Suprapubic skin (tissue), 4 donors: ENCODE measurements at regions not wholly inside any gene's neighbourhood (a gene's known extent, or its start where the extent isn't known, plus 50 kb on each side); places are given as distances from the start of the nearest gene placed in this dataset.

ENCODE experiments used
- DNase-seq, 2 donors: peaks; one replicate each; pipeline ENCODE4 v3.0.0-alpha.2; 2019; ENCODE audit warnings: low spot score in 2 of 2
- H3K27ac ChIP-seq: fragments of 200-600 bp; sonication (generic); one replicate; pipeline ENCODE4 v1.5.1; 2019
- H3K27me3 ChIP-seq: fragments of 200-600 bp; sonication (generic); one replicate; pipeline ENCODE4 v1.5.1; 2019
- H3K36me3 ChIP-seq: fragments of 200-600 bp; sonication (generic); one replicate; pipeline ENCODE4 v1.5.1; 2019
- H3K4me1 ChIP-seq: fragments of 200-600 bp; sonication (generic); one replicate; pipeline ENCODE4 v1.5.1; 2019
- H3K4me3 ChIP-seq: fragments of 200-600 bp; sonication (generic); one replicate; pipeline ENCODE4 v1.5.1; 2019; ENCODE audit warnings: mild to moderate bottlenecking
- H3K9me3 ChIP-seq: fragments of 200-600 bp; sonication (generic); one replicate; pipeline ENCODE4 v1.5.1; 2019
- EP300 ChIP-seq: sonication (generic); formaldehyde crosslinking; IDR thresholded peaks from one replicate; pipeline ENCODE4 v1.6.1; 2017; ENCODE audit warnings: antibody characterized with exemption
- POLR2A ChIP-seq, 2 donors: fragments of 450-650 bp; IDR thresholded peaks; one replicate each; pipeline ENCODE4 v1.6.1; 2017; ENCODE audit warnings: antibody characterized with exemption in 2 of 2, mild to moderate bottlenecking in 2 of 2, moderate library complexity in 2 of 2
- POLR2AphosphoS5 ChIP-seq, 3 donors: sonication (generic); formaldehyde crosslinking; IDR thresholded peaks; one replicate each; pipeline ENCODE4 v1.6.1; 2017; ENCODE audit warnings: antibody characterized with exemption in 3 of 3
- WGBS: methylation state at CpG from one replicate; pipeline ENCODE4 v1.1.5; 2018; 5-methylcytosine and 5-hydroxymethylcytosine counted together
- TF ChIP-seq, protein P1 (sequence below), 2 donors: fragments of 200-600 bp in 1 of 2; fragments of 450-650 bp in 1 of 2; sonication (generic) in 1 of 2; IDR thresholded peaks; one replicate each; pipeline ENCODE4 v1.5.1; 2016 to 2019; ENCODE audit warnings: antibody characterized with exemption in 2 of 2, mild to moderate bottlenecking in 1 of 2, moderate library complexity in 1 of 2

DNA sequence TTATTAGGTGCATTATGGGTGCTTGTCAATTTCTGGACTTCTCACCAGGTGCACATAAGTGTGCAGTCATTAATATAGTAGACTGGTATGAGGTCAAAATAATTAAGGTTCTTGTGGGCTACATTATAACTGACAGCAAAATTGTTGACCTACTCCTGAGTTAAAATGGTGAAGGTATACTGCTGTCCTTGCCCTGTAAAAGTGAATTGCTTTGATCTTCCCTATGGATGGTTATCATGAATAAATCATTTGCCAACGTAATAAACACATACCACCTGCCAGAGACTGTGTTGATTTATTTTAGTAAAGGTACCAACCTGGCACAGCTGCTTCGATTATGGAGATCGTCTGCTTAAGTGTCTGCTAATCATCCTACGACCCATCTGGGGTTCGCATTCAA lies 201.6 kb upstream of the KCNK2 start:
- WGBS, result 83% methylated on average over 5 of the region's 5 CpGs
- Histone ChIP-seq H3K9me3 (no peaks in the 10 kb centered on the region), H3K4me3 (no peak overlapping the region), H3K36me3 (no peaks in the 10 kb centered on the region), H3K27ac (no peak overlapping the region), H3K27me3 (no peaks in the 10 kb centered on the region), H3K4me1 (no peaks in the 10 kb centered on the region)
- TF ChIP-seq POLR2A (IDR thresholded peaks at IDR 0.05) (no peak), POLR2AphosphoS5 (IDR thresholded peaks at IDR 0.05) (no peak), EP300 (no peak)
- no peak for DNase-seq

DNA sequence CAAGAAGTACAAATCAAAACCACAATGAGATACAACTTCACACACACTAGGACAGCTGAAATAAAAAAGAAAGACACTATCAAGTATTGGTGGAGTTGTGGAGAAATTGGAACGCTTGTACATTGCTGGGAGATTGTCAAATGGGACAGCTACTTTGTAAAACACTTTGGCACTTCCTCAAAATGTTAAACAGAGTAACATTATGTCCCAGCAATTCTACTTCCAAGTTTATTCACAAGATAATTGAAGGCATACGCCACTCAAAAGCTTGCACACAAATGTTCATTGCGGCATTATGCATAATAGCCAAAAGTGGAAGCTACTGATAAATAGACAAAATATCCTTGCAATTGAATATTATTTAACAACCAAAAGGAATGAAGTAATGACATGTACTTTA lies 199.9 kb upstream of the KCNK2 start:
- WGBS, result 66% methylated on average over 3 of the region's 3 CpGs
- TF ChIP-seq POLR2AphosphoS5 (IDR thresholded peaks at IDR 0.05), result no peak
- TF ChIP-seq, protein P1, sequence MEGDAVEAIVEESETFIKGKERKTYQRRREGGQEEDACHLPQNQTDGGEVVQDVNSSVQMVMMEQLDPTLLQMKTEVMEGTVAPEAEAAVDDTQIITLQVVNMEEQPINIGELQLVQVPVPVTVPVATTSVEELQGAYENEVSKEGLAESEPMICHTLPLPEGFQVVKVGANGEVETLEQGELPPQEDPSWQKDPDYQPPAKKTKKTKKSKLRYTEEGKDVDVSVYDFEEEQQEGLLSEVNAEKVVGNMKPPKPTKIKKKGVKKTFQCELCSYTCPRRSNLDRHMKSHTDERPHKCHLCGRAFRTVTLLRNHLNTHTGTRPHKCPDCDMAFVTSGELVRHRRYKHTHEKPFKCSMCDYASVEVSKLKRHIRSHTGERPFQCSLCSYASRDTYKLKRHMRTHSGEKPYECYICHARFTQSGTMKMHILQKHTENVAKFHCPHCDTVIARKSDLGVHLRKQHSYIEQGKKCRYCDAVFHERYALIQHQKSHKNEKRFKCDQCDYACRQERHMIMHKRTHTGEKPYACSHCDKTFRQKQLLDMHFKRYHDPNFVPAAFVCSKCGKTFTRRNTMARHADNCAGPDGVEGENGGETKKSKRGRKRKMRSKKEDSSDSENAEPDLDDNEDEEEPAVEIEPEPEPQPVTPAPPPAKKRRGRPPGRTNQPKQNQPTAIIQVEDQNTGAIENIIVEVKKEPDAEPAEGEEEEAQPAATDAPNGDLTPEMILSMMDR (IDR thresholded peaks at IDR 0.05), result no peak
- TF ChIP-seq POLR2A (IDR thresholded peaks at IDR 0.05), result no peak
- no peak for TF ChIP-seq EP300
- DNase-seq, result no peak
- Histone ChIP-seq H3K36me3 (no peaks in the 10 kb centered on the region), H3K4me1 (no peaks in the 10 kb centered on the region), H3K27ac (no peak overlapping the region), H3K9me3 (no peaks in the 10 kb centered on the region), H3K4me3 (no peak overlapping the region), H3K27me3 (no peaks in the 10 kb centered on the region)

DNA sequence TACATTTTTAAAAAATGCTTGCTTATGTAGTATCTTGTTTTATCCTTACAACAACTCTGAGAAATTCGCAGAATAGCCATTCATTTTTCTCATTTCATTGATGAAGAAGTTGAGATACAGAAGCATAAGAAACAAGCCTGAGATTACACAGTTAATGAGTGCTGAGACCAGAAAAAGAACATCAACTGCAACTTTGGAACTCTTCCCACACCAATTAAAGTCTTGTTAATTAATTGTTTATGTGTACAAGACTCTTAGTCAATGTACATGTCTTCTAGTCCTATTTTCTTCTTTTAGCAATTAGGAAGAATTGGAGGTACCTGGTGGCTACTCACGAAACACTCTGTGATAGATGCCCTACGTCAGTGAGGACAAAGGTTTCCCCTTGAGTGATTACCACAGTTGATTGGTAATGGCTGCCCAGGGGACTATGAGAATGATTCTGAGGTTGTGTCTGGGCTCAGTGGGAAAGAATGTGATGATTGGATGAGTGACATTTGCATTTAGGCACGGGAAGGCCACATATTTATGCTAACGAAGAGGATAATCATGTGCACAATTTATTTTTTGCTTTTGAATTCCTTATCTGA lies 187.4 kb upstream of the KCNK2 start:
- no peak overlapping the region for H3K27ac ChIP-seq
- no peak for TF ChIP-seq EP300
- TF ChIP-seq, protein P1 (IDR thresholded peaks at IDR 0.05), result no peak
- no peak for TF ChIP-seq POLR2A (IDR thresholded peaks at IDR 0.05)
- no peak for TF ChIP-seq POLR2AphosphoS5 (IDR thresholded peaks at IDR 0.05)
- no peaks in the 10 kb centered on the region for H3K4me1 ChIP-seq
- no peaks in the 10 kb centered on the region for H3K9me3 ChIP-seq
- H3K4me3 ChIP-seq, result no peak overlapping the region
- H3K36me3 ChIP-seq, result no peaks in the 10 kb centered on the region
- WGBS, result 59% methylated on average over 5 of the region's 5 CpGs
- DNase-seq, result no peak
- H3K27me3 ChIP-seq, result no peaks in the 10 kb centered on the region

DNA sequence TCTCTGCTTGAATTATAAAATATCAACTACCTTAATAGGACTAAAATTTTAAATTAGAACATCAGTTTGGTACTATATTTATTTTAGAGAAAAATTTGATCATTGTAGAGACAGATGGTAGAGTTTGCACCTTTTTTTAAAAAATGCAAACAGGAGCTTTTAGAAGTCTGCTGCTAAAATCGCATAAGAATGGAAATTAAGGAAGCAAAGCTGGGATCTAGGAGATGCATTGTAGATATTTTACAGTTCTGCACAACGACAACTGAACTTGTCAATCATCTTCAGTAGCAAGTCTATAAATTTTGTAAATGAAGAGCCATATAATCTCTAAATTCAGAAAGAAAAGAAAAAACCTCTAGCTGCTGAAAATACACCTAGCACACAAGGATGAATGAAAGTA lies 185.6 kb upstream of the KCNK2 start:
- no peak overlapping the region for H3K4me3 ChIP-seq
- DNase-seq, result no peak
- H3K4me1 ChIP-seq, result no peaks in the 10 kb centered on the region
- no peaks in the 10 kb centered on the region for H3K36me3 ChIP-seq
- H3K27me3 ChIP-seq, result no peaks in the 10 kb centered on the region
- H3K27ac ChIP-seq, result no peak overlapping the region
- H3K9me3 ChIP-seq, result no peaks in the 10 kb centered on the region
- 77% methylated on average over 2 of the region's 2 CpGs for WGBS
- no peak for TF ChIP-seq POLR2AphosphoS5 (IDR thresholded peaks at IDR 0.05)
- TF ChIP-seq EP300, result no peak
- TF ChIP-seq, protein P1 (IDR thresholded peaks at IDR 0.05), result no peak
- TF ChIP-seq POLR2A (IDR thresholded peaks at IDR 0.05), result no peak

DNA sequence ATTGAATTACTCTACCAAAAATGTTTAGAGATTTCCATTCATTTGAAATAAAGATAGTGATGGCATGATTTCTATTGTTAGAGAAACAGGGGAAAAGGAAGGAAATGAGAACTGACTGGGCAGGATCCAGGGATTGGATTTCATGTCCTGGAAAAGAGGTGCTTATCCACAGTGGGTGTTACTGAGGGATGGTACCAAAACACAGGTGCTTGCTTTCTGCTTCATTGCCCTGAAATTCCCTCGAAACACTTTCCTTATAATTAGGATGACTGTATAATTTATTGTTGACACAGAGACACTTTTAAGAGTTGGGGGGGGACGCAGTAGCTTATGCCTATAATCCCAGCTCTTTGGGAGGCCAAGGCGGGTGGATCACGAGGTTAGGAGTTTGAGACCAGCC lies 185.0 kb upstream of the KCNK2 start:
- no peaks in the 10 kb centered on the region for H3K9me3 ChIP-seq
- no peak overlapping the region for H3K27ac ChIP-seq
- no peak for TF ChIP-seq POLR2A (IDR thresholded peaks at IDR 0.05)
- TF ChIP-seq EP300, result no peak
- TF ChIP-seq POLR2AphosphoS5 (IDR thresholded peaks at IDR 0.05), result no peak
- TF ChIP-seq, protein P1 (IDR thresholded peaks at IDR 0.05), result no peak
- H3K4me1 ChIP-seq, result no peaks in the 10 kb centered on the region
- no peaks in the 10 kb centered on the region for H3K27me3 ChIP-seq
- no peak overlapping the region for H3K4me3 ChIP-seq
- no peaks in the 10 kb centered on the region for H3K36me3 ChIP-seq
- DNase-seq, result no peak
- 89% methylated on average over 4 of the region's 4 CpGs for WGBS

DNA sequence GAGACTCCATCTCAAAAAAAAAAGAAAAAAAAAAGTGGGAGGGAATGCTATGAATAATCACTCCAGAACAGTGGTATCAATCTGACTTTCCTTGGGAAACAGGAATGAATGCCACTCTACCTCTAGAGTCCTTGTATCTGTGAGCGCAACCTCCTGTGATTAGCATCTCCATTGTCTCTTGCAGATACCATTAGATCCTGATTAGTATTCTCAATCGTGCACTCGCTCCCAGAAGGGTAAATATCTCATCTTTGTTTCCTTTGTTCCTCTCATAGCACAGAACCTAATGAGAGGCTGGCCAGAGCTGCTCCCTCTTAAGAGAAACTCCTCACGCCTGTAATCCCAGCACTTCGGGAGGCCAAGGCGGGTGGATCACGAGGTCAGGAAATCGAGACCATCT lies 184.4 kb upstream of the KCNK2 start:
- Histone ChIP-seq H3K36me3 (no peaks in the 10 kb centered on the region), H3K9me3 (no peaks in the 10 kb centered on the region), H3K4me3 (no peak overlapping the region), H3K27me3 (no peaks in the 10 kb centered on the region), H3K4me1 (no peaks in the 10 kb centered on the region), H3K27ac (no peak overlapping the region)
- no peak for DNase-seq
- TF ChIP-seq POLR2AphosphoS5 (IDR thresholded peaks at IDR 0.05) (no peak), POLR2A (IDR thresholded peaks at IDR 0.05) (no peak), EP300 (no peak)
- TF ChIP-seq, protein P1 (IDR thresholded peaks at IDR 0.05), result no peak
- WGBS, result 93% methylated on average over 8 of the region's 8 CpGs
